ACHN (cell line): ENCODE measurements at regions not wholly inside any gene's neighbourhood (a gene's known extent, or its start where the extent isn't known, plus 50 kb on each side); places are given as distances from the start of the nearest gene placed in this dataset.
"Not testable (repeated sequence)": the region's sequence is repeated elsewhere in the genome, so short reads cannot be mapped to it uniquely, and the experiment has no call there.

ENCODE experiments used
- DNase-seq: peaks from one replicate; pipeline ENCODE4 v3.0.0-alpha.2; 2015
- in situ Hi-C: cut with HindIII; loops from 2 replicates; pipeline ENCODE4 v1.10.0; 2017; ENCODE audit warnings: low sequenced_read_pairs, low pct_ligation_motif_present, low pct_unique_long_range_greater_than_20kb

GRCh38 chr2:89927018-89927417, 1235.5 kb downstream of the RPIA start:
- in situ Hi-C loops, DNase-seq: not testable (repeated sequence)

DNA sequence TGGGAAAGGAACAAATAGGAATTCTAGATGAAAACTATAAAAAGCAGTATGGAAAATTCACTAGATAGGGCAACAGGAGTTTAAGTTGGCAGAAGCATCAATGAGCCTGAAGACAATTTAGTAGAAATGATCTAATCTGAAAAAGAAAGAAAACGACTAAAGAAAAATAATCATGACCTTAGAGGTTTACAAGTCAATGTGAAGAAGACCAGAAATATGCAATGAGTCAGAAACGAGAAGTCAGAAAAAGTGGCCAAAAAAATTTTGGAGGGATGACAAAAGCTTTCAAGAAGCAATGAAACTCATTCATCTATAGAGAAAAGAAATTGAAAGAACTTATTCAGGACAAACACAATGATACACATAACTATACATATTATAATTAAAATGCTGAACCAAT, 1244.0 kb downstream of the RPIA start:
- in situ Hi-C loops, result not testable (repeated sequence)

GRCh38 chr2:89936011-89936410, 1244.5 kb downstream of the RPIA start:
- in situ Hi-C loops, DNase-seq: not testable (repeated sequence)

More for the DNA sequence above, 1244.0 kb downstream of the RPIA start:
- not testable (repeated sequence) for DNase-seq

DNA sequence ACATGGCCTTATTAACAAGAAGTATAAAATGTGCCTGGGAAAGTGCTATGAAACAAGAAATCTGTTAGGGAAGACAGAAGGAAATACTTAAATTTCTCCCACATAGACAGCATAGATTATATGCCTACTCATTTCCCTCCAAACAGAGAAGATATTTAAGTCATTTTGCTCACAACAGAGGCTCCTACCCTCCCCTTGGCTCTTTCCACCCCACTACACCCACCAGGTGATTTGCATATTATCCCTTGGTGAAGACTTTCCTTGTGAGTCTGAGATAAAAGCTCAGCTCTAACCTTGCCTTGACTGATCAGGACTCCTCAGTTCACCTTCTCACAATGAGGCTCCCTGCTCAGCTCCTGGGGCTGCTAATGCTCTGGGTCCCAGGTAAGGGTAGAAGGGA, 1245.1 kb downstream of the RPIA start:
- in situ Hi-C loops, DNase-seq: not testable (repeated sequence)

- DNase-seq, in situ Hi-C loops: not testable (repeated sequence)
These were observed 1247.3 kb downstream of the RPIA start for GRCh38 chr2:89938756-89939155.

DNA sequence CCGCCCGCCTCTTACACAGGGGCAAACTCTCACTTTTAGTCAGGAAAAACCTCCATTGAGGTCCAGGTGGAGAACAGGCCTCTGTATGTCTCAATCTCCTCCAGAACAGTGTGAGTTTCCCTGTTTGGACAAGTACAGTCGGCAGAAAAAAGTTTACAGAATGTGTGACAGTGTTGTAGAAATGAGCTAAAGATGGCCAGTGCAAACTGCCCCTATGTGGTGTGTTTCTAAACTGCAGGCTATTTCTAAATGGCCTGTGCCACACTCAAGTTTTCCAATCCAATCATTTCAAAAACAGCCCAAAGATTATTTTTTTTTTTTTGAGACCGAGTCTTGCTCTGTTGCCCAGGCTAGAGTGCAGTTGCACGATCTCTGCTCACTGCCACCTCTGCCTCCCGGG, 1252.8 kb downstream of the RPIA start:
- in situ Hi-C loops, DNase-seq: not testable (repeated sequence)

DNA sequence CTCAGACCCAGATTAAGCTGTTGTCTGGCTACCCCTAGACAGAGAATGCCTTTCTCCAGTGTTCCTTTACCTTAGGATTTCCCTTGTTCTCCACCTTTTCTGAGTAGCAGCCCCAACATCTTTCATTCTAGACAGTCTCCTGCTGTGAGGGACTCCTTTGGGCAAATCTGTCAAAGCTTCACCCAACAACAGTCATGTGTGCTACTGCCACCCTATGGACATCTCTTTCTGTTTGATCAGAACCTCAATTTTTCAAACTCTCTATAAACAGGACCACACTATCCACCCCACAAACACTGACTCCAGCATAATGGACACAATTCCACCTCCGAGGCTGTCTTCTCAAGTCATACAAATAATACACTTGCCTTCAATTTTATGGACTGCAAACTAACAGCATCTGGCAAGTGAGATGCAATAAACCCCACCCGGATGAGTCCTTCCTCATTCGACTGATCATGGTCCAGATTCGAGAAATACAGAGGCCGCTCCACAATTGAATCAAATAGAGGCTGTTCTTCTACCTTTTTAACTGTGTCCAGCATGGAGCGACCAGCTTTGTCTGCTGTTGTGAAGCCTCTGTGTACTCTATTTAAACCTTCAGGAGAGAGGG, 1253.6 kb downstream of the RPIA start:
- DNase-seq, in situ Hi-C loops: not testable (repeated sequence)

DNA sequence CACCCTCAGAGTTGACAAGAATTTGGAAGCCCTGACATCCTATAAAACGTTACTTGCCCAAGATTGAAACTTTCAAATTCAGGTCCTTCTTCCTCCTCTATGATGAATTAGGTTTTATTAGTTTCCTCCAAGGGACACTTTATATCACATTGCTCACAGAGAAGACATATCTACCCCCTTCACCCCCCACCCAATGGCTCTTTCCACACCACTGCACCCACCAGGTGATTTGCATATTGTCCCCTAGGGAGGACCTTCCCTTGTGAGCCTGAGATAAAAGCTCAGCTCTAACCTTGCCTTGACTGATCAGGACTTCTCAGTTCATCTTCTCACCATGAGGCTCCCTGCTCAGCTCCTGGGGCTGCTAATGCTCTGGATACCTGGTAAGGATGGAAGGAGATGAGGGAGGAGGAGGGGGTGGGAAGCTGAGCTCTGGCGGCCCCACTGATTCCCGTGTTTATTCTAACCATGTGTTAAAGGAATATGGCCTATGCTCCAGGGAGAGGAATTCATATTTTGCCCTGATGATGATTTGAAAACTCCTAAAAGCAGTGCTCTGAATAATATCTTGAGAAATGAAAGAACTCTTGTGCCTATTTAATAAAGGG, 1255.8 kb downstream of the RPIA start:
- in situ Hi-C loops, DNase-seq: not testable (repeated sequence)

GRCh38 chr2:89948102-89948501, 1256.6 kb downstream of the RPIA start:
- in situ Hi-C loops, DNase-seq: not testable (repeated sequence)

- in situ Hi-C loops, DNase-seq: not testable (repeated sequence)
These were observed 1259.3 kb downstream of the RPIA start for GRCh38 chr2:89950807-89951206.

GRCh38 chr2:89957236-89957635, 1265.8 kb downstream of the RPIA start:
- in situ Hi-C loops, result not testable (repeated sequence)
- peak; percentile 36 for DNase-seq

DNA sequence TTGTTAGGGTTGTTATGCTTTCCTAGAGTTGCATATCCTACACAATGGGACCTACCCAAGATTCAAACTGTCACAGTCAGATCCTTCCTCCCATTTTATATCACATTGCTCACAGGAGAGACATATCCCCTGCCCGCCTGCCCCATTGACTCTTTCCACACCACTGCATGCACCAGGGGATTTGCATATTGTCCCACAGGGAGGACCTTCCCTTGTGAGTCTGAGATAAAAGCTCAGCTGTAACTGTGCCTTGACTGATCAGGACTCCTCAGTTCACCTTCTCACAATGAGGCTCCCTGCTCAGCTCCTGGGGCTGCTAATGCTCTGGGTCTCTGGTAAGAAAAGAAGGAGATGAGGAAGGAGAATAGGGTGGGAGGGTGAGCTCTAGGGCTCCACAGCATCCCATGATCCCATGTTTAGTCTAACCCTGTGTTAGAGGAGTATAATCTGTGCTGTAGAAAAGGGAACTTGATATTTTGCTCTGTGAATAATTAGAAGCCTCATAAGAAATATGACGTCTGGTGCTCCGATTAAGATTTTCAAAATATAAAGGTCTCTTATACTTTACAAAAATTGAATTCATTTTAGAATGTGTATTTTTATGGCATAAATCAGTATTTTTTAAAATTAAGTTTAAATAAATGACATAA, 1268.4 kb downstream of the RPIA start:
- in situ Hi-C loops, DNase-seq: not testable (repeated sequence)

DNA sequence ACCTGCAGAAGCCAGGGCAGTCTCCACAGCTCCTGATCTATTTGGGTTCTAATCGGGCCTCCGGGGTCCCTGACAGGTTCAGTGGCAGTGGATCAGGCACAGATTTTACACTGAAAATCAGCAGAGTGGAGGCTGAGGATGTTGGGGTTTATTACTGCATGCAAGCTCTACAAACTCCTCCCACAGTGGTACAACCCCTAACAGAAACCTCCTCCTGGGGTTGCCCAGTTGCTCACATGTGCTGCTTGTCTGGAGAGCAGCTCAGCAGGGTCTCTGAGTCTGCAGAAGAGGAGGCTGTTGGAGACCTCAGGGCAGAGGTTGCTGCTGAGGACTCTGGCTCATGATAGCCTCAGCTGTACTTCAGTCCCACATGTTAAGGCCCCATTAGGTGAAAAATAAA, 1269.1 kb downstream of the RPIA start:
- in situ Hi-C loops, DNase-seq: not testable (repeated sequence)

GRCh38 chr2:89968567-89968966, 1277.1 kb downstream of the RPIA start:
- in situ Hi-C loops, DNase-seq: not testable (repeated sequence)

- DNase-seq, in situ Hi-C loops: not testable (repeated sequence)
These were observed 1277.7 kb downstream of the RPIA start for GRCh38 chr2:89969190-89969589.

DNA sequence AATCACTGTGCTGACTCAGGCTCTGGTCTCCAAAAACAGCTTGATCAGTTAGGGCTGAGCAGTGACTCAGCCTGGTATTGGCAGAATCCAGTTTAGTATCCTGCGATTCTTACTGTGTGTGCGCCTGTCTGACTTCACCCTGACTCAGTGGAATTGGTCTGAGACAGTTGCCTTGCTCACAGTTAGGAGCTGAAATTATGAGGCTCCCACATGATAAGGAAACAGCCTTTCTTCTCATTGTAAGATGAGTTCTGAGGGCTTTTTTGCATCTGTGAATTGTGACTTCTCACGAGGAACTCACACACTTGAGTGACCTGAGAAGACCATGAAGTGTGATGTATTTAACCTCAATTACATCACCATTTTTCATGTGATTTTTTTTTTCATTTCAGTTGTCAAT, 1282.4 kb downstream of the RPIA start:
- in situ Hi-C loops, result not testable (repeated sequence)
- DNase-seq, result peak; percentile 6

DNA sequence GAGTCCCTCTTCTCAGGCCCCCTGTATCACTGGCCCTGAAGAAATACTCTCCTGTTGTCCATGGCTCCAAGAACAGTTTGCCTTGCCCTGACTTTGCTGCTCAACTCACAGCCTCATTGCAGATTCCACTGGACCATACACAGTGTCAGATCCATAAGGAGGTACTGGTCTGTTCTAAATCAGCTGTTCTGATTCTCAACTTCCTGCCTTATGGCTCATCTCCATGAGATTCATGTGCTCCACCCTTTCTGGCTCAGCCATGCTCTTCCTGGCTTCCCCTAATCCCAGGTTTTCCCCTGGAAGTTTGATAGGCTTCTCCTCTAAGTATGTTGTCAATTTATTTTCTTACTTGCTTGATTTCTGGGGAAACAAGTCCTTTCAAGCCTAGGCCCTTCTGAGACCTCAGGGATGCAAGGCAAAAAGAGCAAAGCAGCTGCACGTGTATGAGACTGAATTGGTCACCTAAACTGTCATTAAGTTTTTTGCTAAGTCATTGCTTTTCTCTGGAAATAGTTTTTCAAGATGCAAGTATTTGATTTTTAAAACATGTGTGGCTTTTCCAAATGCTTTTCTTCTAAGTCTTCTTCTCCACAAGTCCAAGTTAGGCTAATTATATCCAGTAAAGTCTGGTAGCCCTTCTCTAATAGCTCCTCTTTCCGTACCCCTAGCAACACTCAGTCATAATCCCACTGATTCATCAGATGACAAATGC, 1288.5 kb downstream of the RPIA start:
- DNase-seq, in situ Hi-C loops: not testable (repeated sequence)

DNA sequence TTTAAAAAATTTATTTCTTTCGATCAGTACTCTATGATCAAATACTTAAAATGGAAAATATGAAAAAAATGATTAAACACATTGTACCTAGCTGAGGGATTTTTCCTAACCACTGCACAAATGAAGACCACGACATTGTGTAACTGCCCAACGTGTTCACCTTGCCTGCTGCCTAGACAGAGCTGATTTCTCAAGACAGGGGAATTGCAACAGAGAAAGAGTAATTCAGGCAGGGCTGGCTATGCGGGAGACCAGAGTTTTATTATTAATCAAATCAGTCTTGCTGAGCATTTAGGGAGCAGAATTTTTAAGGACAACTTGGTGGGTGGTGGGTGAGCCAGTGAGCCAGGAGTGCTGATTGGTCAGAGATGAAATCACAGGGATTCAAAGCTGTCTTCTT, 1290.8 kb downstream of the RPIA start:
- in situ Hi-C loops, DNase-seq: not testable (repeated sequence)

- in situ Hi-C loops, DNase-seq: not testable (repeated sequence)
These were observed 1294.2 kb downstream of the RPIA start for GRCh38 chr2:89985650-89986049.
